ENCODE measurements at regions not wholly inside any gene's neighbourhood (a gene's known extent, or its start where the extent isn't known, plus 50 kb on each side); places are given as distances from the start of the nearest gene placed in this dataset.

DNA sequence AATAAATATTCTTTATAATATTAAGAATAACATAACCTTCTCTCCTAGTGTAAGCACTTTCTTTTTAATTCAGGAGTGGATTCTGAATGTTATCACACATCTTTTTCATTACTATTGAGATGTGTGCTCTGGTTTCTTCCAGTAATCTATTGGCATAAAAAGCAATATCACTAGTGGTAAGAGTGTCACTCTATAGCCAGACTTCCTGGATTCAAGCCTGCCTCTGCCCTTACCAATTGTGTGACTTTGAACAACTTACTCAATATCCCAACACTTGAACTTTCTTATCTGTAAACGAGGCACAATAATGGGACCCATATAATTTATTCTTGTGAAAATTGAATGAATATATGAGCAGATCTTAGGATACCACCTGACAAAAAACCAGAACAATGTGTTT lies 71.0 kb downstream of the SEM1 start:
- peak; percentile 18 for DNase-seq

DNA sequence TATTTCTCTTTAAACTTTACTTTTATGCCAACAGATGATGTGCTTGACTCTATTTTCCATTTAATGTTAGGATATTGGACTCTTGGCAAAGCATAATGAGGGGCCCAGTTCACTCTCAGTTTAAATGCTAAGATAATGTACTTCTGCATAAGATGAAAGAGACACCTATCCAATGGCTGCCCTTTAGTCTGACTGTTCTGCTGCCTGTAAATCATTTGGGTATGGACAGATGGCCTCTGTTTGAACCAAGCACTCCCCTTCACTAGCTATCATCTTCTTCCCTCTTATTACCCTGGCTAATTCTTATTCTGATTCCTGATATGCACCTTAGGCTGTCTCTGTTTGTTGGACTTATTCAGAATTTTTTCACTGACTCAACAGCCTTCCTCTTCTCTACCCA lies 72.1 kb downstream of the SEM1 start:
- no peak for DNase-seq

DNA sequence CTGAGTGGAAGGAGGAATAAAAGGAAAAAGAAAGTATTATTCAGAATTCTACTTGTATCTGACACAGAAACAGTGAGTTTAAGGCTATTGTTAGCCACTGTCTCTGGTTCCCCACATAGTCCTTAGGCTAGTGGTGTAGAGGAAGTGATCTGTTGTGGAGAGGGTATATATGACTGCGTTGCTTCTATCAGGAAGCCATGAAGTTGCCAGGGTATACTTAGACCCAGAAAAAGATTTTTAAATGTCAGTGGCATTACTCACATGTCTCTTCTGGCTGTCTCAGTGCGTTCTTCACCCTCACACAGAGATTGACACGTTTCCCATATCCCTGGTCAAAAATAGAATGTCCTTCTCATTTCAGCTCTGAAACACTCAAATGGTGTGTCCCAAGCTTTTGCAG lies 72.7 kb downstream of the SEM1 start:
- DNase-seq = no peak

DNA sequence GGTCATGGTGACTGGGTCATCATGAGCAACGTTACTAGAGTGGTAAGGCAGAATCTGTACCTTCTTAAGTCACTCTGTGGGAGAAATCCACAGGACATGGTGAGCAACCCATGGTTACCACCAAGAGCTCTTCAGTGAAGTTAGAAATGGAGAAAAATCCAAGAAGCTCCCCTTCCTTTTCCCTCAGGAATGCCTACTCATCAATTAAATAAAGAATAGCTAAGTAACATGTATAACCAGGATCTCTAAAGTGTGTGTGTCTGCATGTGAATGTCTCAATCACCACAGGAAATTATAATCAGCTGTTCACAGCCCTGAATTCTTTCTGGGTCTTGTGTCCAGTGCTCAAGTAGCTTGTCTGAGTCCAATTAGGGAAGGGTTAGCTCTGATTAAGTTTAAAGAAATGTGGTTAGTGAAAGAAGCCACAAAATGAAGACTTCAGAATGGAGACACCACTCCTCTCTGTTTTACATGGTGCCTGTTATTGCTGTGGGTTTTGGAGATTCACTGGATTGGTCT lies 73.2 kb downstream of the SEM1 start:
- DNase-seq = no peak

DNA sequence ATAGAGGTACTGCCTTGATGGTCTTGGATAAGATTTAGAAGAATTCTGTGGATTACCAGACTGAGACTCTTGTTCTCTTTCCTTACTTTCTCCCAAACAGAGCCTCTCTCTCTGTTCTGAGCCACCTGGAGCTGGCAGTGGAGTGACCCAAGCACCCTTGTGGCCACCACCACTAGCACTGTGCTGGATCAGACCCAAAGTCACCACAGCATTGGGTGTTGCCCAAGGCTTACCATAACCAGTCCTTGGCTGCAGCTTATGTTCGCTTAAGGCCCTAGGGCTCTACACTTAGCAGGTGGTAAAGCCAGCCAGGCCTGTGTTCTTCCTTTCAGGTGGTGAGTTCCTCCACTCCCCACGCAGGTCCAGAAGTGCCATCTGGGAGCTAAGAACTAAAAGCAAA lies 79.8 kb downstream of the SEM1 start:
- peak; percentile 58 for DNase-seq

DNA sequence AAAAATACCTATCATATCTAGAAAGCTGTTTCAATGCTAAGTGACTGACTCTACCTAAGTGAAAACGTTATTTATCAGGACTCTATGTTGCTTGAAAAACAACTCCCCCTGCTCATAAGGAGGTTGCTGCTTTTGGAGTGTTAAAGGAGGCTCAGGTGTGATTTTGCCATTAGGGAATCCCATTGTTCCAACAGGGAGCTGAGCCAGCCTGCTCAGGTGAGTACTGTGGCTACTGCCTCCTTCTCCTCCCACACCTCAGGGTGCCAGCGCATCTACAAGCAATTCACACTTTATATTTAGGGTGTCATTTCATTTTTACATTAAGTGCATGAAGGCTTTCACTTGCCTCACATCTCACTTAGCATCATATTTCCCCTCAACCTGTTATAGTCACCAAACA lies 84.7 kb downstream of the SEM1 start:
- no peak for DNase-seq

DNA sequence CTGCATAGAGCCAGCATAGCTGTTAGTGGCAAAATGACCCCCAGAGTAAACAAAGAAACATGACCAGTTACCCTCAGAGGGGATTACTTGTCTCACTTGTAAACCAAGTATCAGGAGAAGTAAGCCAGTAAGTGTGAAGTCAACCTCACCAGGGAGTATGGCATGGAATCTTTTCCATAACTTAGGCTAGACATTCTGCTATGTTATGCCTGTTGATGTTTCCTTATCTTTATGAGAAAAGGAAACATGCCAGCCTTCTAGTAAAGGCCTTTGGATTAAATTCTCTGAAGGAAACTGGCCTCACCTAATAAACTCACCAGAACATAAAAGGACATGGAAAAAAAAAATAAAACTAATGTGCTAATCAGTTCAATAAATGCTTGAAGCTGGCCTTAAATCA lies 87.7 kb downstream of the SEM1 start:
- no peak for DNase-seq

DNA sequence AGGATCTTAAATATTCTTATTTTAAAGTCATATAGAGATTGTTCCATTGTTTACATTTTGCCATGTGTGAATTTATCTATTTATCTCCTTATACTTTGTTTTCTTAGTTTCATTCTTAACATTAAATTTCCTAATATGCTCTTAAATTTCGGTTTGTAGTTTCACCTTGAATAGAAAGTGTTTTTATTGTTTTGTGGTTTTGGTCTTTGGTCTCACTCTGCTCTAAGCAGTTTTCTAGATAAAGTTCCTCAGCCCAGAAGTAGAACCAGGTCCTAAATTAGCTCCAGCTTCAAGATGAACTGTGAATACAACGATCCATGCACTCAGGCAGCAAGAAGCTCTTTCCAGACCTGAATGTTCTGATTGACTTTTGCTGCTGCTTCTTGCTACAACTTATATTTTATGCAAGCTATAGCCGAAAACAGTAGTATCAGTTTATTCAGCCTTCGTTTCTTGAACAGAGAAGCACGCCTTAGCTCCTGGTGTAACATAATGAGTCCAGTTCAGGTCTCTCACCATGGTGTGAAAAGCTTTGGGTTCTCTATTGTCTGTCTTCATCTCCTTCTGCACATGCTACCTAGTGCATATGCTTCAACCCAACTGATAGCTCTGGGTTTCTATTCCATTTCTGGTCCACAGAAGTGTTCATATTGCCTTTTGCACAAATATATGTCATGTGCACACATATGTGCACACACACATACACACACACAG lies 95.3 kb downstream of the SEM1 start:
- no peak for DNase-seq

DNA sequence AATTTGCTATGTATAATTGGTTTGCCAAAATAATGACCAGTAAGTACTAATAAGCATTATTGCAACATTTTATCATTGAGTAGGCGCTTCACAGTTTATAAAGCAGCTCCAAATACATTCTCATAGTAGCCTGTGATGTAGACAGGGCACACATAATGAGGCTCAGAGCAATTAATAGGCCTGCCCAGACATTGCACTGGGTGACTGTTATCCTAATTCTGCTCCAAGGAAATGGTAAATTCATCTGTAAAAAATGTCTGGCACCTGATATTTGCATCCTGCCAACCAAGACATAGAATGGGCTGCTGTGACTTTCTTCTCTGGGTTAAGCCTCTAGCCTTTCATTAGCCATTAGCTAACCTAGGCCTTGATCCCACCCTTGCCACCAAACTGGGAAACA lies 97.6 kb downstream of the SEM1 start:
- no peak for DNase-seq

DNA sequence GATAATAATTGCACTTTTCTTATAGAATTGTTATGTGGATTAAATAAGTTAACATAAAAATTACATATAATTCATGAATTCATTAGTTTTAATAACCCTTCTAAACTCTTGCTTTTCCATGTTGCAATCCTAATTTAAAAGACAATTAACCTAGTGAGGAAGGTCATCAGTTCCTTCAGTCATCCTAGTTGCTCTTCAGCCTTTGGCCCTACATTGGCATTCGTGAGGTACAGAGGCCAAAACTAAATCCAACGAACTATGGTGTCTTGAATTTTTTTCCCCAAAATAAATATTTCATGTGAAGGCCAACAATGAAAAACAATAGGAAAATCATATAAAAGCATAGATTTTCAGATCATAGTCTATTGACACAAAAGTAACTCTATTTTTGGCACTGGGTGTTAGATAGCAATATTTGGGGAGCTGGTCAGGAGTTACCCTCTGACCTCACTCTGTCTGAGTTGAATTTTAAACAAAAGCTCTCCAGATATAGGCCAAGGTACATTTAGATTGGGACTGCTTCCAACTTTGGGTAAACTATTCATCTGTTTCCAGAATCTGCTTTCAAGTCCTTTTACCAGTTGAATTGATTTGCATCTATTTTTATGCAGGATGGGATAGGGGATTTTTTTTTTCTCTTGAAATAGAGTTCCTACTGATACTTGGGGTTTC lies 104.5 kb downstream of the SEM1 start:
- no peak for DNase-seq

DNA sequence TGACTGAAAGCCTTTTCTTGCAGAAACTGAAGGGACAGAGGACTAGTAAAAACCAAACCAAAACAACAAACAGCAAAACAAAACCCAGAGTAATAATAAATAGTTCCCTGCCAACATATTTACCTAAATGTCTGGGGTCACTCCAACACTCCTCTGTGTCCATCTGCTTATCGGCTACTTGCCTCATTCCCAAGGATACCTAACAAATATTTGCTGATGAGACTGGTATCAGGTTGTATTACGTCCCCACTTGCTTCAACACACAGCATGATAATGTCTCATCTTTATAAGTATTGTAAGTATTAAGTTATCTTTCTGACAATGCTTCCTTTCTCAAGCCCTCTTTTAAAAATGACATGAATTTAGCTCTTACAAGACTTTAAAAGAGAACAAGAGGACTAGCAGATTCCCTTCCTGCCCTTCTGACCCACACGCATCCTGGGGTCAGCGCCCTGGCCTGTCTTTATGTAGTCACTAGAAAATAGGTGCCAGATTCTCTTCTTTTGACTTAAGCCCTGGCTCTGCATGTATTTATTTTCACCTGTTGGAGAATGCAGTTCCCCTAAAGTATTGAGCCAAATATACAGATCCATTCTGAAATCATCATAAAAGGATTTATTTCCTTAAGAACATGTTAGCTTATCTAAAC lies 110.2 kb downstream of the SEM1 start:
- no peak for DNase-seq

DNA sequence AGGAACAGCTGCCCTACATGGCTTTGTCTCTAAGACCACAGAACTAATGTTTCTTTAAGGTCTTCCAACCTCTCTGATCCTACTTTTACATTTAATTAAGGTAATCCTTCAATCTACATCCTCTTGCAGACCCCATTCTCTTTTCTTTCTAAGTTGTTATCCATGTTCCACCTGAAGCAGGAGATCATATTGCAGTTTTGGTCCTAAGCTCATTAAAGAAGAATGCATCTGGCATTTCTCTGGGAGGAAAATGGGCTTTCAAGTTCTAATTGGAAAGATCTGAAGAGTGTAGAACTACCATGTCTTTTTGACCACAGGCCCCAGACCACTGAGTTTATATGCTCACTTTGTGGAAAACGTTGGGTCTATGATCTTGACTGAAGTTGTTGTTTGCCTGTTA lies 111.2 kb downstream of the SEM1 start:
- DNase-seq = no peak

DNA sequence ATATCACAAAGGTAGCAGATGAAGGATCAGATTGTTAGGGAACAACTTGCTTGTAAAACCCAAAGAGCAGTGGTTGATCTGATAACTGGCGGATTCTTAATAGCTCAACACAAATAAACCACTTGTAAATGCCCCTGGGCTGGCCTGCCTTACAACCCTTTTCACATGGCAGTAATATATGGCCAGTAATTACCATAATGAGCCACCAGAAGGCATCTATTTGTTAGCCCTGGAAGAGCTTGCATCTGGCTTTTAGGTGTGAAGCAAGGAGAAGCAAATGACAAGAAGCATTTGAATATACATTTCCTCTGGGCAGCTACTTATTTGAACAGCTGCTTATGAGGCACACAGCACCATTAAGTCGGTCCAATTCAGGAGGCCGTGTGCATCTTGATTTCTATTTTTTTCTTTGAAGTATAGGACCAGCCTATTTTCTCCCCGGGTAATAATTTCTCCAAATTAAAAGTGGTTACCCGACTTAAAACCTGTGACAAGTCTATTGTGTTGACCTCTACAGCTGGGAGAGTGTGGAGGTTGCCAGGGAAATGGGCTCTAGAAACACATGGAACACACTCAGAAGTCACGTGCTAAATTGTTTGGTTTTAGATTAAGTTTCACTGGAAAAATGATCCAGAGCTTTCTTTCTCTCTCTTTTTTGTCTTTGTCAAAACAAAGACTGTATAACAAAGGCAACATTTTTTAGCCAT lies 113.4 kb downstream of the SEM1 start:
- peak; percentile 90 for DNase-seq

DNA sequence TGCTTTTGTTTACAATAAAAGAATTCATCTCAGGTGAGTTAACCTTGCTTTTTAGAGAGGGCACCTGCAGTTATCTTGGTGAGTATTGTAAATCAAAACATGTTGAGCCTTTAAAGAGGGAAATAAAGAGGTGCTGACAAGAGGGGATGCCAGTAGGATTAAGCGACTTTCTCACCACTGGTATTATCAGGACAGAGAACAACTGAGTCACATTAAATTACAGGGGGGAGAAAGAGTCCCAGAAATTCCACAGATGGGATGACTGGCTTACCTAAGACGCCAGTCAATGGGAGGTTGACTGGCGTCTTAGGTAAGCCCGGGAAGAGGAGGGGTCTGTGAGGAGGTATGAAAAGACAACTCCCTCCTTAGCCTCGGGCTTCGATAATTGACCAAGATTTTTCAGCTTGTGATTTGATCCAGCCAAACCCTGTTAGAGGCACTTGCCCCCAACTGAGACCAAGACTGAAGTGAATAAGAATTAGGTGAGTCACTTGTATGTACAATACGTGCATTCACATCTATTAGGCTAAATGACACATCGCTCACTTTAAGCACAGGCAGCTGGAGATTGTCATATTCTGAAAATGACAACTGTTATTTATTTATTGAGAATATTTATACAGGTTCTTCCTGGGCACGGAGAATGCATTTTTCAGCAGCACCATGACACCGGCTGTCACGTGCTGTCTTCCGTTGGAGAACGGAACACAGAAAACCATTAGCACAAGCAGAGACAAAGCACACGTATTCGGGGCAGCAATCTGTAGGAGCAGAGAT lies 117.6 kb downstream of the SEM1 start:
- no peak for DNase-seq

DNA sequence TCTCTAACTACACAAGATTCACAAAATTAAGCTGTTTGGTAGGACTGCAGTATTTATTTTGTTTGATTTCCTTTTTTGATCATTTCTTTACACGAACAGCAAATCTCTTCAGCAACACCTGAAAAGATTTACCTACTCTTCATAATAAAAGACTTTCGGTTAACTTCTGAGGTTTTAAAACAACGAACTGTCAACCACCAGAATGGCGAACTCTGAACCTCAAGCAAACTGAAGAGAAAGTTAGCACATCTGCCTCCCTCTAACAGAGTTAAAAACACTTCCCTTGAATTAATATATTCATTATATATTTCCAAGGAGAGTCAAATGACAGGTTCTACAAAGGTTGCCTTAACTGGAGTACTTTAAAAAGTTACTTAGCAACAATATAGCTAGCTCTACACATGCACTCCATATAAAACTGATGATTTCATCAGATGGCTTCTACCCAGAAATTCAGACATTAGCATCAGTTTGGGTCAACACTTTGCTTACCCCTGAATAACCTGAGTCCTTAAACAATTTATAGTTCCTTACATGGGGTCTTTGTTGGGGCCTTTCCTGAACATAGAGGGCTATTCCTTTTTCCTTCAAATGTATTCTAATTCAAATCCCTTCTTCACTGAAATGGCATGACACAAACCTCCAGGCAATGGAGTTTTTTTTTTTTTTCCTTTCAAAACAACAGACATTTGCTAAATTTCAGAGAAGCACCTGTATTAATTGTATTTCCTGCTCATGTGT lies 118.3 kb downstream of the SEM1 start:
- DNase-seq = peak; percentile 29

DNA sequence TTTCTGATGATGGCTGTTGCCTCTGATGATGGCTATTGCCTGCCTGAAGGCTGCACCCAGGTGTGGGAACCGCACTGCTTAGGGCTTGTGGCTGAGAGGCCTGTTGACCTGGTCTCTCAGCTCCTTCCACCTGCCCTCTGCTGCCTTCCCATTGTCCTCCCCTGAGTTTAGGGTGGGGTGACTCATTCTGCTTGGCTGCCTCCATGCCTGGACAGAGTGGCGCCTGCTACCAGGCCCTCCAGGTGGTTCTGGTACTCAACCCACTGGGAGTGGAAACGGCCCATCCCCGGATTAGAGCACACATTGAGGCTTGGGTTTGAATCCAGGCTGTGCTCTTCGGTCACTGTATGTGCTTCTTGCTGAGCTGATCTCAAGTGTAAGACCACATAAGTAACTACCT lies 120.6 kb downstream of the SEM1 start:
- DNase-seq = peak; percentile 21

DNA sequence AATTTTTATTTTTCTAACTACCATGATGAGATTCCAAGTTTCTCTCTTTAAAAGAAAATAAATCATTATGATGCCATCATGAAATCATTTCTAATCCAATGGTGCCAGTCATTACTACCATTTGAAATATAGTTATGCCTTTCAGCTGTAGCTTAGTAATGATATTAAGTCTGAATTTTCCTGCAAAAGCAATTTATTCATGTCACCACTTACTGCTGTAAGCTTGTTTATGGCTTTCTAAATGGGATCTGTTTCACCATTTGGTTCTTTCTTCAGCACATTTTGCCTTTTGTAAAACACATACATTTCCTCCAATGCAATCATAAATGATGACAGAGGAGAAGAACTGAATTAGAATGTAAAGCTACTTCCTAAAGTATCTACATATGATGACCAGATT lies 130.5 kb downstream of the SEM1 start:
- no peak for DNase-seq

DNA sequence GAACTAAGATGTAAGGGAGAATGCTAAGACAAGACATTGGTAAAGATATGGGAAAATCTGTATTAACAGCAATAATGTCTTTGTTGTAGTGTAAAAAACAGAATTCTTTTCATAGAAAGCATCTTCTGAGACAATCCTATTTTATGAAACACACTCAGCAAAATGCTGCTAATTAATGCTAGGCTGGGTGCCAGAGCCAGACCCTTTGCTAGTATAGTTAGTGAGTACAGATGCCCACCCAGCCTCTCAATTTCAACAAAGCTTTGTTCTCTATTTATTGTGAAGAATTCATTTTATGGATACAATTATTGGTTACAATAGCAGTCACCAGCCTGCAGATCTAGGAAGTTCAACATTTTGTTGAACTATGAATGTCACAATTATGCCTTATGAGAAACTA lies 131.0 kb downstream of the SEM1 start:
- DNase-seq = no peak

DNA sequence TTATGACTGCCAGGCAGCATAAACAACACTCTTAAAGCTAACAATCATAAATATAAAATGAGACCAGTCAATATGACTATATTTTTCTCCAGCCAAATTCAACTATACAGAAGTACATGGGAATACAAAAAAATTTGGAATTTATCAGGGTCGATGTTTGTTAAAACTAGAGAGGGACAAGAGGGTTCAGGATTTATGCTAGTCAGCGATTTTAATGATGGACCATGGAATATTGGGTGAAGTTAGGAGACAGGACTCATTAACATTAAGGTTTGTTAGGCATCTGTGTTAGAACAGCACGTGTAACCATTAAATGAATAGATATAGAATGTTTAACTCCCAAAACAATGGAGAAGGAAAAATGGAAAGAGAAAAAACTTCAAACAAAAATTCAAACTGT lies 146.2 kb downstream of the SEM1 start:
- no peak for DNase-seq

DNA sequence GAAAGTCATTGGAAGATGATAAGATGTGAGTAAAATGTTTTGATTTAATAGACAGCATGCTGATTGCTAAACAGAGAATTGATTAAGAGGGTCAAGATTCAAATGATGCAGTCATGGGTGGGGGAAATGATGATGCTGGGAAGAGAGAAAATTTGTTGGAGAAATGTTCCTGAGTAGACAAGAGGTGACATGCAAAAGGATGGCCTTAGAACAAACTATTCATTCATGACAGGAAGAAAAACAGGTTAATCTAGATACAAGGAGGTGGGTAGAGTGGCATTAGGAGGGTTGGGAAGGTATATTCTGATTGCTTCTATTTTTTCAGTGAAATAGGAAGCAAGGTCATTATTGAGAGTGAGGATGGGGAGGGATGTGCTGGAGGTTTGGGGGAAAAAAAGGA lies 146.7 kb downstream of the SEM1 start:
- DNase-seq = no peak

DNA sequence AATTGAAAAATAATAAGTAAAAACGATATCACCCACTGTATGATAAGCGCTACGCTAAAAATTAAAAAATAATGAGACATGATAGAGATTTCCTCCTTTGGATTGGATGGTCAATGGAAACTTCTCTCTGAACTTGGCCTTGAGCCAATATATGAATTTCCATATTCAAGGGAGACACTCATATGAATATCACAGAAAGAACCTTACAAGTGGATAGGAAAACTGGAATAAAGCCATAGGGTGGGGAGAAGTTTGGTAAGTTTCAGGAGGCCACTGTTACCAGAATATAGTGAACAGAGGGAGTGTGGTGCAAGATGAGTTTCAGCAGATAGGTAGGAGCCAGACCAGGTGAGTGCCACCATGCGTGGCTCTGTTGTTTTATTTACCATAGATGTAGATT lies 147.2 kb downstream of the SEM1 start:
- no peak for DNase-seq

DNA sequence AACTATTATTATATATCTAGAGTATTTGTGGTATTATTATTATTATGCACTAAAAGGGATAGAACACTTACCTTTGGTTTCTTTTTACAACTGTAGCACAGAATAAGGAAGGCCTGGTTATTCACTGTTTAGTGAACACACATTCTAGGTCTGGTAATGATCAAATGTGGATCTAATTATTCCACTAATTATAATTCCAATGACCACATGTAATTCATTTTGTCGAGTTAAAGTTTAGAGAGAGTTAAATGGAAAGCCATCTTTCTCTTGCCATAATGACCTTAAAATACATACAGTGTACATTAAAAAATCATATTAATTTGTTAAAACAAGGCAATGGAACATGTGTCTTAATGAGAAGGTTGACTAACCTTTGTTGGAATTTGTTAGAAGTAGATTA lies 147.8 kb downstream of the SEM1 start:
- no peak for DNase-seq

Measured in NCI-H2029 (cell line).